ENCODE measurements at regions not wholly inside any gene's neighbourhood (a gene's known extent, or its start where the extent isn't known, plus 50 kb on each side); places are given as distances from the start of the nearest gene placed in this dataset.

- Histone ChIP-seq H2BK15ac (ENCODE audit: low read depth, low read length) (no peak overlapping the region), H3K27ac (ENCODE audit: insufficient read depth, low read length) (no peak overlapping the region), H3K23ac (ENCODE audit: low read depth, low read length) (no peak overlapping the region), H2AK9ac (replicated peaks; ENCODE audit: low read depth, low read length, poor library complexity) (no peak overlapping the region), H3K9me3 (ENCODE audit: control insufficient read depth, insufficient read depth, low read length) (no peaks in the 10 kb centered on the region), H3K27me3 (ENCODE audit: control insufficient read depth, insufficient read depth, low read length) (no peaks in the 10 kb centered on the region), H3K4me1 (ENCODE audit: control insufficient read depth, insufficient read depth, low read length) (no peaks in the 10 kb centered on the region; the same call in 1 of the 2 replicates), H3K79me1 (ENCODE audit: low read depth in 1 of 2, low read length in 2 of 2) (no peaks in the 10 kb centered on the region), H4K91ac (ENCODE audit: insufficient read depth, low read depth, low read length) (no peak overlapping the region), H3K9ac (ENCODE audit: low read depth, low read length) (no peak overlapping the region), H2BK20ac (ENCODE audit: low read depth, low read length) (no peak overlapping the region), H4K8ac (ENCODE audit: low read depth in 2 of 2, low read length in 2 of 2) (no peak overlapping the region), H3K56ac (ENCODE audit: extremely low read depth, insufficient read depth, low read length) (no peak overlapping the region), H3K4me2 (ENCODE audit: low read depth, low read length) (no peak overlapping the region), H3K18ac (ENCODE audit: low read depth, low read length) (no peak overlapping the region), H3K14ac (replicated peaks; ENCODE audit: low read depth, low read length) (no peak overlapping the region), H3K4me3 (ENCODE audit: insufficient read depth, low read depth, low read length) (no peak overlapping the region), H3K36me3 (ENCODE audit: control insufficient read depth, insufficient read depth, low read length) (no peaks in the 10 kb centered on the region), H2AFZ (replicated peaks; ENCODE audit: low read length, poor library complexity) (no peak overlapping the region), H4K5ac (ENCODE audit: low read depth, low read length) (no peak overlapping the region), H3K4ac (ENCODE audit: low read depth, low read length) (no peak overlapping the region), H4K20me1 (ENCODE audit: insufficient read depth, low read length) (no peaks in the 10 kb centered on the region), H3K9me1 (ENCODE audit: insufficient read depth, low read length) (no peaks in the 10 kb centered on the region), H2AK5ac (ENCODE audit: low read depth, low read length) (no peak overlapping the region), H2BK5ac (ENCODE audit: low read depth, low read length, poor library complexity, severe bottlenecking) (no peak overlapping the region), H2BK120ac (ENCODE audit: low read depth, low read length) (no peak overlapping the region)
- ChIA-PET POLR2A (ENCODE audit: unreplicated experiment) (no interaction called here), CTCF (no interaction called here)
- in situ Hi-C loops (cut with MboI; ENCODE audit: low sequenced_read_pairs) (no loop called here), dilution Hi-C loops (cut with HindIII; ENCODE audit: low sequenced_read_pairs, unreplicated experiment) (no loop called here), intact Hi-C loops (cut with micrococcal nuclease) (no loop called here)
- no TSS peak for BruUV-seq (replicated peaks)
- no peak for DNase-seq
- no peak for ATAC-seq (ENCODE audit: low read depth)
- no peak for TF ChIP-seq NFE2L2 (IDR thresholded peaks at IDR 0.05; ENCODE audit: low read depth, low read length)
- TF ChIP-seq RCOR1 (IDR thresholded peaks at IDR 0.05; ENCODE audit: insufficient replicate concordance, low read length), result no peak
- no peak for TF ChIP-seq RAD21 (IDR thresholded peaks at IDR 0.05; ENCODE audit: low read length)
- TF ChIP-seq CEBPB (IDR thresholded peaks at IDR 0.05; ENCODE audit: low read depth, low read length), result no peak
- no peak for TF ChIP-seq MXI1 (IDR thresholded peaks at IDR 0.05; ENCODE audit: borderline replicate concordance, low read depth, low read length)
- TF ChIP-seq BHLHE40 (IDR thresholded peaks at IDR 0.05; ENCODE audit: low read depth, low read length), result no peak
- TF ChIP-seq SMC3 (IDR thresholded peaks at IDR 0.05; ENCODE audit: low read depth, low read length), result no peak
- no peak for TF ChIP-seq POLR2A (IDR thresholded peaks at IDR 0.05; ENCODE audit: low read depth, low read length)
- no peak for TF ChIP-seq CHD1 (IDR thresholded peaks at IDR 0.05; ENCODE audit: low read depth, low read length)
- no peak for TF ChIP-seq USF2 (IDR thresholded peaks at IDR 0.05; ENCODE audit: low read depth, low read length)
- TF ChIP-seq RFX5 (IDR thresholded peaks at IDR 0.05; ENCODE audit: low read depth, low read length), result no peak
- TF ChIP-seq FOS (IDR thresholded peaks at IDR 0.05; ENCODE audit: low read depth, low read length), result no peak
- no peak for TF ChIP-seq ELK1 (IDR thresholded peaks at IDR 0.05; ENCODE audit: borderline replicate concordance, low read depth, low read length)
- TF ChIP-seq CTCF (conservative IDR thresholded peaks at IDR 0.05; ENCODE audit: low read depth, low read length), result no peak
- no peak for TF ChIP-seq MAZ (IDR thresholded peaks at IDR 0.05; ENCODE audit: borderline replicate concordance, low read depth, low read length)
- no peak for TF ChIP-seq MAFK (IDR thresholded peaks at IDR 0.05; ENCODE audit: low read depth, low read length)
These were observed 1077.5 kb downstream of the PCDH9 start for GRCh38 chr13:66152596-66152995.
